Esophagus squamous epithelium (tissue), 5 donors: ENCODE measurements at regions not wholly inside any gene's neighbourhood (a gene's known extent, or its start where the extent isn't known, plus 50 kb on each side); places are given as distances from the start of the nearest gene placed in this dataset.

Experiments used
- DNase-seq: peaks from one replicate; lab custom pipeline; 2025; lab: John Stamatoyannopoulos, UW
- H3K27ac ChIP-seq, 4 donors: fragments of 200-600 bp; sonication (generic); one replicate each; pipeline ENCODE4 v1.5.1; 2016 to 2019; ENCODE audit warnings: mild to moderate bottlenecking in 1 of 4
- H3K27me3 ChIP-seq, 4 donors: fragments of 200-600 bp; sonication (generic); 1 replicate in 3 of 4; 2 replicates in 1 of 4; pipeline versions ENCODE4 v1.5.1 to v1.6.0; 2017 to 2021; ENCODE audit warnings: antibody characterized with exemption in 1 of 4
- H3K36me3 ChIP-seq, 3 donors: fragments of 200-600 bp; sonication (generic); one replicate each; pipeline ENCODE4 v1.5.1; 2016 to 2019
- H3K4me1 ChIP-seq, 3 donors: fragments of 200-600 bp; sonication (generic); one replicate each; pipeline ENCODE4 v1.5.1; 2017 to 2019
- H3K4me3 ChIP-seq, 4 donors: fragments of 200-600 bp; sonication (generic); 1 replicate in 3 of 4; 2 replicates in 1 of 4; pipeline ENCODE4 v1.5.1; 2016 to 2019; ENCODE audit warnings: mild to moderate bottlenecking in 2 of 4, moderate library complexity in 1 of 4
- H3K9me3 ChIP-seq, 3 donors: fragments of 200-600 bp; sonication (generic); one replicate each; pipeline ENCODE4 v1.5.1; 2016 to 2019
- CTCF ChIP-seq, 6 experiments: fragments of 450-650 bp in 4 of 6; fragments of 200-600 bp in 2 of 6; sonication (generic) in 2 of 6; IDR thresholded peaks; one replicate each; pipeline ENCODE4 v1.5.1; 2016 to 2019; ENCODE audit warnings: antibody characterized with exemption in 6 of 6, mild to moderate bottlenecking in 4 of 6, moderate library complexity in 4 of 6
- POLR2A ChIP-seq, 4 donors: fragments of 450-650 bp; IDR thresholded peaks; one replicate each; pipeline ENCODE4 v1.6.1; 2017; ENCODE audit warnings: antibody characterized with exemption in 4 of 4, mild to moderate bottlenecking in 4 of 4, moderate library complexity in 3 of 4
- whole genome bisulfite sequencing, 2 donors: methylation state at CpG; one replicate each; pipeline ENCODE4 v1.1.5; 2018; 5-methylcytosine and 5-hydroxymethylcytosine counted together
- intact Hi-C: fragments of 100-400 bp; cut with DNase I; formaldehyde crosslinking; loops from one replicate; pipeline ENCODE4 v1.15.0; 2022
- donor health status: DM: yes; HTN: yes; CAD: no.

GRCh38 chr5:52710972-52711596, 76.6 kb upstream of the ITGA1 start:
- TF ChIP-seq POLR2A (IDR thresholded peaks at IDR 0.05), result no peak
- Histone ChIP-seq H3K27ac (no peak overlapping the region), H3K27me3 (no peaks in the 10 kb centered on the region), H3K4me1 (peaks cover 0 to 20% (median 0%) of the 10 kb centered on the region in 3 donors), H3K36me3 (no peaks in the 10 kb centered on the region), H3K9me3 (no peaks in the 10 kb centered on the region), H3K4me3 (no peak overlapping the region)
- intact Hi-C loops, result no loop called here
- no peak for DNase-seq
- WGBS, 2 donors, result 50 to 72% methylated on average over 2 of the region's 2 CpGs

- no peaks in the 10 kb centered on the region for H3K27me3 ChIP-seq
- peaks cover 0 to 20% (median 0%) of the 10 kb centered on the region in 3 donors for H3K4me1 ChIP-seq
- no peaks in the 10 kb centered on the region for H3K9me3 ChIP-seq
- 49 to 57% methylated on average over 2 of the region's 2 CpGs for WGBS, 2 donors
- H3K4me3 ChIP-seq, result no peak overlapping the region
- H3K27ac ChIP-seq, result no peak overlapping the region
- DNase-seq, result no peak
- intact Hi-C loops, result no loop called here
- no peaks in the 10 kb centered on the region for H3K36me3 ChIP-seq
- TF ChIP-seq CTCF (IDR thresholded peaks at IDR 0.05), result no peak
- TF ChIP-seq POLR2A (IDR thresholded peaks at IDR 0.05), result no peak
Observed at GRCh38 chr5:52712354-52712753, 75.4 kb upstream of the ITGA1 start.

GRCh38 chr5:52725065-52725746, 62.5 kb upstream of the ITGA1 start:
- Histone ChIP-seq H3K4me1 (peaks cover 0 to 39% (median 12%) of the 10 kb centered on the region in 3 donors), H3K9me3 (no peaks in the 10 kb centered on the region), H3K27me3 (no peaks in the 10 kb centered on the region), H3K4me3 (no peak overlapping the region), H3K36me3 (no peaks in the 10 kb centered on the region), H3K27ac (peak overlapping the region in 3 of 4 donors; percentile 42 to 69 (median 68))
- WGBS, 2 donors, result 37 to 38% methylated on average over 6 of the region's 6 CpGs
- no peak for TF ChIP-seq POLR2A (IDR thresholded peaks at IDR 0.05)
- intact Hi-C loops, result no loop called here
- DNase-seq, result no peak

- no peaks in the 10 kb centered on the region for H3K9me3 ChIP-seq
- no peak for DNase-seq
- 26 to 27% methylated on average over 3 of the region's 3 CpGs for whole genome bisulfite sequencing, 2 donors
- H3K27me3 ChIP-seq, result no peaks in the 10 kb centered on the region
- peaks cover 0 to 39% (median 12%) of the 10 kb centered on the region in 3 donors for H3K4me1 ChIP-seq
- H3K4me3 ChIP-seq, result no peak overlapping the region
- intact Hi-C loops, result no loop called here
- peak overlapping the region in 3 of 4 donors; percentile 42 to 69 (median 68) for H3K27ac ChIP-seq
- no peak for TF ChIP-seq POLR2A (IDR thresholded peaks at IDR 0.05)
- no peak for TF ChIP-seq CTCF (IDR thresholded peaks at IDR 0.05)
- no peaks in the 10 kb centered on the region for H3K36me3 ChIP-seq
Observed at GRCh38 chr5:52725808-52726207, 61.9 kb upstream of the ITGA1 start.

GRCh38 chr5:52727020-52727419, 60.7 kb upstream of the ITGA1 start:
- H3K27me3 ChIP-seq, result no peaks in the 10 kb centered on the region
- H3K27ac ChIP-seq, result peak overlapping the region in 3 of 4 donors; percentile 64 to 69 (median 68)
- intact Hi-C loops, result no loop called here
- H3K4me1 ChIP-seq, result peaks cover 0 to 39% (median 12%) of the 10 kb centered on the region in 3 donors
- no peaks in the 10 kb centered on the region for H3K9me3 ChIP-seq
- TF ChIP-seq POLR2A (IDR thresholded peaks at IDR 0.05), result no peak
- no peak for TF ChIP-seq CTCF (IDR thresholded peaks at IDR 0.05)
- DNase-seq, result no peak
- no peak overlapping the region for H3K4me3 ChIP-seq
- H3K36me3 ChIP-seq, result no peaks in the 10 kb centered on the region

GRCh38 chr5:52727576-52727975, 60.1 kb upstream of the ITGA1 start:
- Histone ChIP-seq H3K27me3 (no peaks in the 10 kb centered on the region), H3K36me3 (no peaks in the 10 kb centered on the region), H3K9me3 (no peaks in the 10 kb centered on the region), H3K4me1 (peaks cover 0 to 39% (median 12%) of the 10 kb centered on the region in 3 donors), H3K4me3 (no peak overlapping the region), H3K27ac (peak overlapping the region; percentile 18 to 69 (median 63))
- DNase-seq, result no peak
- WGBS, 2 donors, result 20 to 22% methylated on average over 6 of the region's 6 CpGs
- no peak for TF ChIP-seq POLR2A (IDR thresholded peaks at IDR 0.05)
- no peak for TF ChIP-seq CTCF (IDR thresholded peaks at IDR 0.05)
- intact Hi-C loops, result no loop called here
